GM12872 (cell line): ENCODE measurements at regions not wholly inside any gene's neighbourhood (a gene's known extent, or its start where the extent isn't known, plus 50 kb on each side); places are given as distances from the start of the nearest gene placed in this dataset.

Source experiments
- CTCF ChIP-seq: IDR thresholded peaks from 3 replicates; pipeline ENCODE4 v1.5.1; 2011; ENCODE audit warnings: low read depth, mild to moderate bottlenecking, low read length, moderate library complexity; ENCODE audit not compliant: insufficient read depth

DNA sequence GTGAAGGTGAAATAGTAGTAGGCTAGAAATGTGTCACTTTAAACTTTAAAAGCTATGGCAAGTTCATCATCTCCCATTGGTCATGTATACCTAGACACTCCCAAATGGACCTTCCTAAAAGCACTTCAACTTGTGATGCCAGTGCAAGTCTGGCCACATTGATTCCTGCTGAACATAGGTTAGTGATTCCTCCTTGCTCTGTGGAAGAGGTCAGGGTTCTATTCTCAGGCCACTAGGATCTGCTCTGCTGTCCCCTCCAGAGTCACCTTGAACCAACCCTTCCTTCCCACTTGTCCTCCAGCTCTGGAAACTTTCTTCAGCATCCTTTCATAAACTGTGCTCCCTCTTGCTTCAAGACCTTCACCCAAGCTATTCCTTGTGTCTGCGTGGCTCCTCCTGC is 301.7 kb downstream of the RPLP1 start:
- TF ChIP-seq CTCF = no peak

GRCh38 chr15:69755551-69756310 is 303.1 kb downstream of the RPLP1 start:
- TF ChIP-seq CTCF = no peak

- no peak for TF ChIP-seq CTCF
These were observed 303.8 kb downstream of the RPLP1 start for GRCh38 chr15:69756440-69756839.

- TF ChIP-seq CTCF = no peak
These were observed 304.6 kb downstream of the RPLP1 start for GRCh38 chr15:69757186-69757585.

DNA sequence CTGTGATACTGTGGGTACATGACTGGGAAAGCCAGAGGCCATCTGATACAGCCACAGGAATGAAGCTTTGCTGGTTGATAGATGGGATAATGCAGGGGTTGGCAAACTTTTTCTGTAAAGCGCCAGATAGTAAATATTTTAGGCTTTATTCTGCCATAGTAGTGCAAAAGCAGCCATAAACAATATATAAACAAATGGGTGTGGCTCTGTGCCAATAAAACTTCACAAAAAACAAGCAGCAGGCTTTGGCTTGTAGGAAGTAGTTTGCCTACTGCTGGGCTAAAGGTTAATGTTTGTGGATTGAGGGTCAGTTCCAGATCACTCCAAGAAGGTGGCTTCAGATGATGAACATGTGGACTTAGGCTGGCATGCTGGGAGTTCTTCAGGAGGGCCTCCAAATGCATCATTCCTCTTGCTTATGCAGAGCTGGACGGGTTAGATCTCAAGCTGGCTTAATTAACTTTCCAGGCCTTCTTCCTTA is 305.7 kb downstream of the RPLP1 start:
- no peak for TF ChIP-seq CTCF

DNA sequence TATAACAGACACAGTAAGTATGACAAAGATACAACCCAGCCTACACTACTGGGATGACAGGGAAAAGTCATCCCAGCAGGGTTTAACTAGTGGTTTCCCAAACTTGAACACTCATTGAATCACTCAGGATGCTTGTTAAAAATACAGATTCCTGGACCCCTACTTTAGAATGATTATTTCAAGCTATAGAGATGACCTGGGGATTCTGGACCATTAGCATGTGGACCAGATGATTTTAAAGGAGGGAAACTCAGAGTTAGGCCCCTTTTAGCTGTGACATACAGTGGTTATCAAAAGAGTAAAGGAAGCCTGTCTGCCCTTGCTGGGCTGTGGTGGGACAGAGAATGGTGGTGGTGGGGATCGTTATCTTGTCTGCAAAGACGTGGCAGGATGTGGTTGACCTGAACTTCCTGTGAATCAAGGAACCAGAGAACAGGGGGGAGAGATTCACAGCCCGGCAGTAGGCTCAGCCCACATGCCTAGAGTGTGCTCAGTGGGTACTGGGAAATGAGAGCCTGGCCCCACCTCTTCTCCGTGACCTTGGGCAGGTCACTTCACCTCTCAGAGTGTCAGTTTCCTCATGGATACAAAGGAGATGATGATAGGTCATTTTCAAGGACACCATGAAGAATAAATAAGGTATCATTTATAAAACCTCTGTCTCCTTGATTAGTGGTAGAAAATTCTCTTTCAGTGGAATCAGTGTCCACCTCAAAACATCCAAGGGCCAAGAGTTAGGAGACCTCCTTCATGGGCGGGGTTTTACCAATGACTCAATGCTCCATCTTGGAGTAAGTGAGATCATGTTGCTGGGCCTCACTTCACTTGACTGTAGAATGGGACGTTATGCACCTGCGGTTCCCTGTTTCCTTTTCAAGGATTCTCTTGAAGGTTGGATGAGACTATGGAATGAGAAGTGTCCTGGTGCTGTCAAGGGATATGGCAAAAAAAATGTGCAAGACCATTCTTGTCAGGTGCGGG is 306.5 kb downstream of the RPLP1 start:
- TF ChIP-seq CTCF = no peak

GRCh38 chr15:69760258-69760845 is 307.7 kb downstream of the RPLP1 start:
- TF ChIP-seq CTCF = no peak
